RWPE1 (cell line): ENCODE measurements at regions not wholly inside any gene's neighbourhood (a gene's known extent, or its start where the extent isn't known, plus 50 kb on each side); places are given as distances from the start of the nearest gene placed in this dataset.
"Not testable (repeated sequence)": the region's sequence is repeated elsewhere in the genome, so short reads cannot be mapped to it uniquely, and the experiment has no call there.

Source experiments
- CTCF ChIA-PET: fragments of 350-600 bp; sonication (Branson Sonifier 250); formaldehyde crosslinking; extraction: SDS; loops from one replicate; lab custom pipeline; 2021; lab: Yijun Ruan, JAX
- POLR2A ChIA-PET: fragments of 400-600 bp; formaldehyde crosslinking; extraction: SDS; loops from one replicate; lab custom pipeline; 2020; ENCODE audit warnings: antibody characterized with exemption; ENCODE audit not compliant: low non-redundant PET; lab: Yijun Ruan, JAX
- DNase-seq: peaks from one replicate; pipeline ENCODE4 v3.0.0; 2012; ENCODE audit warnings: low spot score
- H3K27ac ChIP-seq: fragments of 450-650 bp; 2 replicates; pipeline ENCODE4 v1.5.1; 2017
- CTCF ChIP-seq: fragments of 450-650 bp; conservative IDR thresholded peaks from 2 replicates; pipeline ENCODE4 v1.5.1; 2017; ENCODE audit warnings: low read depth, mild to moderate bottlenecking

GRCh38 chr2:106339609-106340008 lies 128.6 kb downstream of the RGPD3 start:
- no peak for DNase-seq
- POLR2A ChIA-PET = no interaction called here
- no peak for TF ChIP-seq CTCF
- H3K27ac ChIP-seq = no peak overlapping the region
- CTCF ChIA-PET = no interaction called here

GRCh38 chr2:106339132-106339531 lies 129.1 kb downstream of the RGPD3 start:
- no peak for DNase-seq
- ChIA-PET CTCF (no interaction called here), POLR2A (no interaction called here)
- H3K27ac ChIP-seq = no peak overlapping the region
- TF ChIP-seq CTCF = no peak

- CTCF ChIA-PET = no interaction called here
- no peak overlapping the region for H3K27ac ChIP-seq
Observed at GRCh38 chr2:106338043-106338442, 130.2 kb downstream of the RGPD3 start.

GRCh38 chr2:106336737-106337136 lies 131.5 kb downstream of the RGPD3 start:
- no peak for DNase-seq
- no peak overlapping the region for H3K27ac ChIP-seq
- CTCF ChIA-PET = no interaction called here
- no peak for TF ChIP-seq CTCF
- POLR2A ChIA-PET = no interaction called here

More at GRCh38 chr2:106338043-106338442, 130.2 kb downstream of the RGPD3 start:
- DNase-seq = no peak
- POLR2A ChIA-PET = no interaction called here
- TF ChIP-seq CTCF = no peak

- ChIA-PET POLR2A (no interaction called here), CTCF (no interaction called here)
- DNase-seq = no peak
- H3K27ac ChIP-seq = no peak overlapping the region
- no peak for TF ChIP-seq CTCF
Observed at GRCh38 chr2:106336108-106336507, 132.1 kb downstream of the RGPD3 start.

- no peak overlapping the region for H3K27ac ChIP-seq
- DNase-seq = no peak
- POLR2A ChIA-PET = no interaction called here
- CTCF ChIA-PET = no interaction called here
- no peak for TF ChIP-seq CTCF
Observed at GRCh38 chr2:106334802-106335201, 133.4 kb downstream of the RGPD3 start.

GRCh38 chr2:106333253-106333873 lies 134.8 kb downstream of the RGPD3 start:
- POLR2A ChIA-PET, CTCF ChIA-PET, H3K27ac ChIP-seq, DNase-seq: not testable (repeated sequence)
